Breast epithelium (tissue), 3 donors: ENCODE measurements at regions not wholly inside any gene's neighbourhood (a gene's known extent, or its start where the extent isn't known, plus 50 kb on each side); places are given as distances from the start of the nearest gene placed in this dataset.

Source experiments
- CTCF ChIP-seq, 3 donors: fragments of 450-650 bp; IDR thresholded peaks; one replicate each; pipeline ENCODE4 v1.5.1; 2016 to 2017; ENCODE audit warnings: antibody characterized with exemption in 3 of 3, mild to moderate bottlenecking in 3 of 3, moderate library complexity in 3 of 3
- POLR2A ChIP-seq: fragments of 450-650 bp; IDR thresholded peaks from one replicate; pipeline ENCODE4 v1.6.1; 2016; ENCODE audit warnings: antibody characterized with exemption, mild to moderate bottlenecking, moderate library complexity

- TF ChIP-seq CTCF (IDR thresholded peaks at IDR 0.05) (no peak), POLR2A (no peak)
Measured at GRCh38 chr1:221878134-221878533, 136.2 kb upstream of the DUSP10 start.
